ENCODE measurements at regions not wholly inside any gene's neighbourhood (a gene's known extent, or its start where the extent isn't known, plus 50 kb on each side); places are given as distances from the start of the nearest gene placed in this dataset.

GRCh38 chr2:13102397-13103063 is 385.8 kb downstream of the TRIB2 start:
- no peak for TF ChIP-seq CTCF (IDR thresholded peaks at IDR 0.05 in 2 of 3, conservative IDR thresholded peaks at IDR 0.05 in 1 of 3; ENCODE audit: control insufficient read depth in 2 of 3, extremely low read depth in 1 of 3, insufficient read depth in 1 of 3, low read depth in 3 of 3, low read length in 3 of 3)
- TF ChIP-seq, protein P1, sequence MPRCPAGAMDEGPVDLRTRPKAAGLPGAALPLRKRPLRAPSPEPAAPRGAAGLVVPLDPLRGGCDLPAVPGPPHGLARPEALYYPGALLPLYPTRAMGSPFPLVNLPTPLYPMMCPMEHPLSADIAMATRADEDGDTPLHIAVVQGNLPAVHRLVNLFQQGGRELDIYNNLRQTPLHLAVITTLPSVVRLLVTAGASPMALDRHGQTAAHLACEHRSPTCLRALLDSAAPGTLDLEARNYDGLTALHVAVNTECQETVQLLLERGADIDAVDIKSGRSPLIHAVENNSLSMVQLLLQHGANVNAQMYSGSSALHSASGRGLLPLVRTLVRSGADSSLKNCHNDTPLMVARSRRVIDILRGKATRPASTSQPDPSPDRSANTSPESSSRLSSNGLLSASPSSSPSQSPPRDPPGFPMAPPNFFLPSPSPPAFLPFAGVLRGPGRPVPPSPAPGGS (IDR thresholded peaks at IDR 0.05; ENCODE audit: borderline replicate concordance, insufficient read depth, low read depth, low read length, poor library complexity, severe bottlenecking): no peak
- TF ChIP-seq CHD2 (IDR thresholded peaks at IDR 0.05; ENCODE audit: borderline replicate concordance, low read depth, low read length): no peak
- no peak for TF ChIP-seq EED (IDR thresholded peaks at IDR 0.05; ENCODE audit: low read depth)
- TF ChIP-seq TAF1 (IDR thresholded peaks at IDR 0.05; ENCODE audit: borderline replicate concordance, low read depth, low read length): no peak
- no peak for TF ChIP-seq PBX3 (IDR thresholded peaks at IDR 0.05; ENCODE audit: insufficient replicate concordance, low read depth, low read length)
- no peak for TF ChIP-seq ESRRA (IDR thresholded peaks at IDR 0.05; ENCODE audit: low read length)
- no peak for TF ChIP-seq RAD21 (IDR thresholded peaks at IDR 0.05; ENCODE audit: insufficient read depth, low read depth, low read length)
- TF ChIP-seq CREM (IDR thresholded peaks at IDR 0.05; ENCODE audit: low read depth): no peak
